DMS 273 treated with DMSO at 0.1 percent for 48 hours (cell line): ENCODE measurements at regions not wholly inside any gene's neighbourhood (a gene's known extent, or its start where the extent isn't known, plus 50 kb on each side); places are given as distances from the start of the nearest gene placed in this dataset.
"Not testable (repeated sequence)": the region's sequence is repeated elsewhere in the genome, so short reads cannot be mapped to it uniquely, and the experiment has no call there.

Experiments
- DNase-seq: peaks from one replicate; lab custom pipeline; 2025; lab: John Stamatoyannopoulos, UW

GRCh38 chr3:35276568-35276967 is 362.8 kb upstream of the ARPP21 start:
- no peak for DNase-seq

DNA sequence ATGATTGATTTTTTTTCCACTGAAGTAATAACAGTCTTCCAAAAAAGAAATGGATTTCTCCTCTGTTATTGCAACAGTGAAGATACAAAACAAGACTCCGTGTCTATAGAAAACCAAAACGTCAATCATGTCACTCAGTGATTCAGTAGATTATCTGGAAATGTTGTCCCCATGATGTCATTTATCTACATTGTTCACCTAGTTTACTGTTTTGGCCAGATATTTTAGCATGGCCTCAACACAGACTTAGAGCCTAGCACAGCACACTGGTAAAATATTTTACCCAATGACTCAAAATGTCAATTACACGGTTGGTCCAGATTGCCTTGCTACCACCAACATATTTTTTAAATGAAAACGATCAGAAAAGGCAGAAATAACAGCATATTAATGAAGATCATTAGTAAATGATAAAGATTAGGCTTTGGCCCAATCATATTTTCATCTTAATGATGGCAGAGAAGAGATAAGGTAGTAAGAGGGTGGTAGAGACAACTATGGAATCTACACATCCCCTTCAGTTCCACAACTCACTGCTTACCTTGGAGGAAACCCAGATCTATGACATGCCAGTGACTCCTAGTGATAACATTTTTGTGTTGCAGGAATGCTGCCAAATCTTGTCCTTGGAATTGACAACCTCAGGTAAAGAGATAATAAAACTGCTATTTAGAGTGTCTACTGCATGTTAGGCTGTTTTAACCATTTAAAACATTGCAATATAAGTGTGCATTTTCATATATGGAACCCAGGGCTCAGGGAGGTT is 347.7 kb upstream of the ARPP21 start:
- DNase-seq: no peak

DNA sequence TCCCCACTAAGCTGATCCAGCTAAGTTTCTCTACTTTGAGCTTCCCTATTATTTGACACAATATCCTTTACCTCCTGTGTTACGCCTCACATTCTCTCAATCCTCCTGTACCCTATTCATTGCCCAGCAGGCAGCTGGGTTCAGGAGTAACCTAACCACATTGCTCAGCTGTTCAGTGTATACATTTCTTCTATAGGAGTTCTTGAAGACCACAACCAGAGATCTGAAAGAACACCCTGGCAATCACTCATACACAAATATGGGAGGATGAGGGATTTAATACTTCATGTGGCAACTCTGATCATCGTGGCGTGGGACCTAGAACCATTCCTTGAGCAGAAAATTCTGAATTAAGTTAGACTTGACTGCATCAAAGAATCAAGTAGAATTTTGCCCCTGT is 346.8 kb upstream of the ARPP21 start:
- DNase-seq: no peak

DNA sequence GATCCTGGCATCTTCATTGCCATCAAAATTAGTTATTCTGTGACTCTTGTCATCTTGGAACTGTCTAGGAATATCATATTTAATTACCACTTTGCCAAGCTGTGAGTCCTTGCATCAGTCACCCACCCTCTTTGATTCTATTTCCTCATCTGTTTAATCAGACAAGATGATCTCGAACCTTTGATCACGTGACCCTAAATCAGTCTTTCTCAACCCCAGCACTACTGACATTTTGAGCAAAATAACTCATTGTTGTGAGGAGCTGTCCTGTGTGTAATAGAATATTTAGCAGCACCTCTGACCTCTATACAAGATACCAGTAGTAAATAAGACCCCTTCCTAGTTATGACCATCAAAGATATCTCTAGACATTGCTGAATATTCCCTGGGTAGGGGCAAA is 343.4 kb upstream of the ARPP21 start:
- DNase-seq: no peak

DNA sequence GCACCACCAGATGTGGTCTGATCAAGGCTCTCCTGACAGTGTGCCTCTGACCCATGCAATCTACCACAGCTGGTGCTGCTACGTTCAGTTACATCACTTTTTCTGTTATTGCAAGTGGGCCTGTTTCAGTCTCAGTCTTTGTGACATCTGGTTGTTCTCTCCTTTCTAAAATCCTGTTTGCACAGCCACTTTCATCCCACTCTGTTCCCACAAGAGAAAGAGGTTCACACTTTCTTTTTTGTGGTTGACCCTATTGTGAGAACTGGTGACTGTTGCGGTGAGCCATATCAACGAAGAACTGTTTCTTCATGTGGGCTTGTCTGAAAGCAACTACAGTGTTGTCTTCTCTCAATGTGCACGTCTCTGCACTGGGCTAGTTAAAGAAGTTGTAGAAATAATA is 342.8 kb upstream of the ARPP21 start:
- DNase-seq: no peak

GRCh38 chr3:35296944-35297343 is 342.4 kb upstream of the ARPP21 start:
- not testable (repeated sequence) for DNase-seq

DNA sequence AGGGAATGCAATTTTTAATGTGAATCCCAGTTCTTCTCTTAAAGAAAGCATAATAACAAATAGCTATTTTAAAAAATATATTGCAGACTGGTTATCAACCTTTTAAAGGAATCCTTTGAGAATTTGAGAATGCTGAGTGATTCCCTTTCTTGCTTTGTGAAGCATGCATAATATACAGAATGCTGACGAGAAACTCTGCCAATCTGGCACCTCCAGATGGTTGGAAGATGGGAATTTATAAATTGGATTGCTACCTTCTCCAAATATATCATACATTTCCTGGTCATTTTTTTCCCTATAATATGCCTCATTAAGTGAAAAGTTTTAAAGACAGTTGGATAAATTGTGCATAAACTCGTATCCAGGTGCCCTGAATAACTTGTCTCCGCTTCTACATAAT is 333.9 kb upstream of the ARPP21 start:
- DNase-seq: peak; percentile 56

DNA sequence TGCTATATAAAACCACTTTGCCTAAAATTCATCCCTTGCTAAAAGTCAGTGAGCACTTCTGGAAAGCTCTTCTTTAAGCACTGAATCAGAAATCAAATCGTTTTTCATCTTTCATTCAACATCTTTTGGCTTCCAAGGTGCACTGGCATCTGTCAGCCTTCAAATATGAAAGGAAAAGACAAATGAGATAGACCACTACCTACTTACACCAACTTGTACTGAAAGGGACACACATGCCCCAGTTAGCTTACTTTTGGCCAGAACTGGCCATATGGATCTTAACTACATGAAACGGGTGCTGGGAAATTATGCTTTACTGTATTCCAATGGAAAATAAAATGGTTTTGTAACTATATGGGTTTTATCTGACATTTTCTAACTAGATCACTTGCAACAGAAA is 332.0 kb upstream of the ARPP21 start:
- DNase-seq: no peak

GRCh38 chr3:35316841-35317240 is 322.5 kb upstream of the ARPP21 start:
- DNase-seq: not testable (repeated sequence)

DNA sequence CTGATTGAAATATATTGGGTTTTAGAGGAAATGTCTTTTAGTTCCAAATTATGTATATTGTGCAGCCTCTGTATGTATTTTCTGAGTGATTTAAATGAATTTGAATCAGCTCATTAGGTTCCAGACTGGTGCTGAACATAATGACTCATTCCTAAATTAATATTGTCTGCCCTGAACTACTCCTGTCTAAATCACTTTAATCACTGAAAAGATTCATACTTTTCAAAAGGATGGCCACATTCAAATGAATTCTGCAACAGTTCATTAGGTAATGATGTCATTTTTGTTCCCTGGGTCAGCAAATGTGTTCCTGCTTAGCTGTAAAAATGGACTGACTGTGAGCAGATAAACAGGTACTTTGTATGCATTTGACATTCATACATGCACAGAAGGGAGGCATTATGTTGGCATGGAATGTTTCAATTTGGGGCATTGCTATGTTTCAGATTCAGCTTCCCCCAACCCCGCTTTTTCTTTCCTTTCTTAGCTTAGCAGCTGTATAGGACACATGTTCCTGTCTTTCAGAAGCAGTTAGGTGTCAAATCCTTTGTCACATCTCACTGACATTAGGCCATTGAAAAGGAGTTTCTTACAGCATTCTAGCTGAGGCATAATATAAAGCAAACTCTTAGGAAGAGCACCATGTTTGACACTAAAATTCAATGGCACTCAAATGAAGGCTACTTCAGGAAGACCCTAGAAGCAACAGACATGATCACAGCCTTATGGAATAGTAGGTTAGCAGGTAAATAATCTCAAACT is 318.5 kb upstream of the ARPP21 start:
- DNase-seq: no peak

GRCh38 chr3:35322070-35322469 is 317.3 kb upstream of the ARPP21 start:
- no peak for DNase-seq

DNA sequence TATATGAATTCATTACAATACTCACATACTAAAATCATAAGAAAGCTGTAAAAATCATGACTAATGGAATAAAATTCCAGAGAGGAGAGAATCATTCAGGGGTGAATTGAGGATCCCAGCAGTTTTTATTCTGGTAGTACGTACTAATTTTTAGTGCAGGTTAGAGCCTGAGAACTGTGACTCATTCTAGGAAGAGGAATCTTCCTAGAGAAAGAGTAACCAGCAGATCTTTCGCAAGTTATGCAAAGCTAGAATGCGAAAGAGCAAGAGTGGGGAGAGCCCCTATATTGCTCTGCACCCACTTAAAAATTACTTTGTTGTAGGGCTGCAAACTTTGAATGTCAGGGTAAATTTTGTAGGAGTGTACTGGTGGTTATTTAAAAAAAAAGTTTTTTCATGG is 303.6 kb upstream of the ARPP21 start:
- DNase-seq: no peak

DNA sequence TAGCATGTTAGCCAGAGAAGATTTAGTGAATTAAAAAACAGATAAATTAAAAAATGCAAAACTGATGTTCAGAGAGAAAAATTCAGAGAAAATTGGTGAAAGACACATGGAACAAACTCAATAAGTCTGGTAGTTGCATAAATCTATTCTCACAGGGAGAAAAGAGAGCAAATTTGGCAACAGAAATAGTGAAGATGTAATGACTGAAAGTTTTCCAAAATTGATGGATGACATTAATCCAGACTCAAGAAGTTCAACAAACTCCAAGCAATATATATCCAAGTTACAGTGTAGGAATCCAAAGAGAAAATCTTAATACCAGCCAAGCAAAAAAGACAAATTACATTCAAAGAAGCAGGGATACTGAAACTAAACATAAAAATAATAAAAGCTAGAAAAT is 302.7 kb upstream of the ARPP21 start:
- no peak for DNase-seq

DNA sequence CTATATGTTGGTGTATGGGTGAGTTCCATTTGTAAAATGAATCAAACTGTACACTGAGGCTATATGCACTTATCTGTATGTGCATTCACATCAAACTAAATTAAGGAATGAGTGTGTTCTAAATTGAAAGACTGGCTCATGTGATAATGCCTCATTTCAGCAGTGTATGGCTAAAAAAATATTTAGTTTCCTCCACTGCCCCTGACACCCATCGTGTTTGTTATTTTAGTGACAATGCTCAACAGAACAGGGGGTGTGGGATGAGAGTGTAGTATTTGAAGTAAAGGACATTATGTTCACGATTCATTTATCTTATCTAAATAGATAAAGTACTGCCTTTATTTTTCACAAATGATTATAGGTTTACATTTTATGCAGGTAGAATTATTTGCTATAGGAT is 301.1 kb upstream of the ARPP21 start:
- DNase-seq: no peak

DNA sequence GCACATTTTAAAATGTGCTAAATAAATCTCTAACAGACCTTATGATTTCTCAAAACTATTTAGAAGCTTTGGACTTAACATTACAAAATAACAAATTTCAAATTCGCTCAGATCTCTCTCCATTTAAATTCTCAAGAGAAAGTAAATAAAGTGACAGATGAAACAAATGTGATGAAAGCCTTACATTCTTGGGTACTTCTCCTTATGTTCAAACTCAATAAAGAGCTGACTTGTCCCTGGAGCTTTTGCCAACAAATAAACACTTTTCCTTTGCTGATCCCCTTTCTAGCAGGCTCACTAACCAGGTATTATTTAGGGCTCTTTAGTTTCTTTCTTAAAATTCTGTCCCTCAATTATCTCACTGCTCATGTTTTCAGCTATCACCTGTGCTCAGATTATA is 259.1 kb upstream of the ARPP21 start:
- no peak for DNase-seq

GRCh38 chr3:35383216-35383615 is 256.1 kb upstream of the ARPP21 start:
- no peak for DNase-seq

DNA sequence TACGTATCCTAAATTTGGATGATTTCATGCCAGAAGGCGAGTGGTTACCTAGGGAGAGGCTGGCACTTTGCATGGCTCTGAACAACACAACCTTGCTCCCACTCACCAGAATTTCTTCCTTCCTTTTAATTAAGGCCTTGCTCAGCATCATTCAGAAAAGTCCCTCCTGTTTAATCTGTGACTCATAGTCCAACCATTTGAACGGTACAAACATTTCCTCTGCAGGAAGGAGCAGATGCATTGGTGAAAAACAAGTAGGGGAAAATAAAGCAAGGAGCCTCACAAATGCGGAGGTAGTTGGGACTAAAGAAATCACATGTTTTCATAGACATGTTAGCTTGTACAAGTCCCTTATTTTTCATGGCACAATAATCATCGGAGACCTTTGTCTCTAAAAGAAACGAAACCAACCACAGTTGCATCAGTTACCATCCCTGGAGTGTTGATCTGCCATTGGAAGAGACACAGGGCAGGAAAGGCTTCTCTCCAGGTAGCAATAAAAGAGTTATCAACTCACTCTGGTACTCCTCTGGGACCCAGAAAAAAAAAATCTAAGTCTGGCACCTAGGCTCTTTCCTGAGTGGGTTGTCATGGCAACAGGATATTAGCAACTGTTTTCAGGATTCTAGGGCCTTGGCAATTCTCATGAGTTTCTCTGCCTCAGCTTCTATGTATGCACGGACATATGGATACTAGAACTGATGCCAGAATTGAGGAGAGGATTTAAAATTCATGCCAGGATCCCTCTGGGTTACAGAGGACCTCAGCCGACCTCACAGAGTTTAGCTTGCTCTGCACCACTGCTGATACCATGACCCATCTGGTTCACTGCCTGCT is 255.4 kb upstream of the ARPP21 start:
- DNase-seq: peak; percentile 91

- DNase-seq: no peak
These were observed 254.1 kb upstream of the ARPP21 start for GRCh38 chr3:35385271-35385670.

- no peak for DNase-seq
These were observed 249.4 kb upstream of the ARPP21 start for GRCh38 chr3:35389907-35390306.

DNA sequence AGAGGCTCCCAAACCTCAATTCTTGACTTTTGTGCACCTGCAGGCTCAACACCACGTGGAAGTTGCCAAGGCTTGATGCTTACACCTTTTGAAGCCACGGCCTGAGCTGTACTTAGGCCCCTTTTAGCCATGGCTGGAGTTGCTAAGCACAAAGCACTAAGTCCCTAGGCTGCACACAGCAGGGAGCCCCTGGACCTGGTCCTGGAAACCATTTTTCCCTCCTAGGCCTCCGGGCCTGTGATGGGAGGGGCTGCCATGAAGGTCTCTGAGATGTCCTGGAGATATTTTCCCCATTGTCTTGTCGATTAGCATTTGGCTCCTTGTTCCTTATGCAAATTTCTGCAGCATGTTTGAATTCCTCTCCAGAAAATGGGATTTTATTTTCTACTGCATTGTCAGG is 247.1 kb upstream of the ARPP21 start:
- no peak for DNase-seq

DNA sequence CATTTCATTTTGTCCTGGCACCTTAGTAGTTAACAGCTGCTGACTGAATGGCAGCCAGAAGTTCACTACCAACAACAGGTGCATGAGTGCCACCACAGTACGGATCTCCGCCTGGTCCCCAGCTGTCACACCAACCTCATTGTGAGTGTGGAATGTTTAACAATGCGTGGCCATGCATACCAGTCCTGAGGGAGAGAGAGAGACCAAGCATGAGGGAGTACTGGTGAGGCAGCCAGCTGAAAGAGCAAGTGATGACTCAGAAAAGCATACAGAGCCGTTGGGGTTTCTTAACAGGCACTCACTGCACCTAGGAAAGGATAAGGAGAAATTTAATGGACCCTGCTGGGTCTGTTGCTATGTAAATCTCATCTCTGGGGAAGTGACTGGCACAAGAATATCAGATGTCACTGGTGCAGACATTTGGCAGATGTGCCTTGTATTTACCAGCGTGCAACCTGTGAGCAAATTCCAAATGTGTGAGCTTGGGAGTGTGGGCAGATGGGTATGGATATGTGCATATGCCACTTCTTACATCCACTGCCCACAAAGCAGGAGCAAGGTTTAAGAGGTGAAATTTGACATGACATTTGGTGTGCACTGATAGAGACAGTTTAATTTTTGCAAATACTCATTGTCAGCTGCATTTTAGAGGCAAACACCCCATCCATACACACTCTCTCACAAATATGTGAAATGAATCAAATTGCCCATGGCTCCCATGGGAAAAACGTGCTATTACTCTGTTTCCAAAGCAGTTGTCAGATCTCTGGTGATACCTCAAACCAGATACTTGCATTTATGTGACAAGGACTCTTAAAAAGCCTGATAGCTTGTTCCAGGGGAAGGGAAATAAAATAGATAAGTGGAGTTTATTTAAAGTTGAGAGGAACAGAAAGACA is 245.2 kb upstream of the ARPP21 start:
- DNase-seq: peak; percentile 97

GRCh38 chr3:35394905-35395304 is 244.4 kb upstream of the ARPP21 start:
- no peak for DNase-seq
